ENCODE measurements at regions not wholly inside any gene's neighbourhood (a gene's known extent, or its start where the extent isn't known, plus 50 kb on each side); places are given as distances from the start of the nearest gene placed in this dataset.
"Not testable (repeated sequence)": the region's sequence is repeated elsewhere in the genome, so short reads cannot be mapped to it uniquely, and the experiment has no call there.

DNA sequence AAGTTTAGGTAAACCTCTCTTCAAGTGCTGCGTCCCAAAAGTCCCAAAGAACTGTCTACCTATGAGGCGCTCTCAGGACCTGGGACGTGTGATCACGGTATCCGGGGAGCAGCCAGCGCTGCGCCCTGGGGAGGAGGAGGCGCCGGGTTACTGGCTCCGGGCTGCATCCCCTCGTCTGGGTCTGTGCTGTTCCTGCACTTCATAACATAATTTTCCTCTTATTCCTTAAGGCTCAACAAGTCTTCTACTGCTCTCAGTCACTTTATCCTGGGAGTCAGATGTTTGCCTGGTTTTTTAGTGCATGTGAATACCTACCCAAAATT lies 629.3 kb downstream of the PRIM2 start:
- BruUV-seq (replicated peaks); H3K9me3 Mint-ChIP-seq (ENCODE audit: unreplicated experiment); CTCF ChIA-PET: not testable (repeated sequence)

GRCh38 chr6:57948481-57948880 lies 631.1 kb downstream of the PRIM2 start:
- peaks cover 51% of the 10 kb centered on the region for H3K36me3 Mint-ChIP-seq (ENCODE audit: insufficient read depth, unreplicated experiment)
- H3K4me1 Mint-ChIP-seq (ENCODE audit: insufficient read depth, unreplicated experiment); H3K4me3 Mint-ChIP-seq (ENCODE audit: unreplicated experiment); H3K9me3 Mint-ChIP-seq (ENCODE audit: unreplicated experiment); H3K27ac Mint-ChIP-seq (ENCODE audit: low read depth, unreplicated experiment); intact Hi-C loops (cut with micrococcal nuclease); H3K27me3 Mint-ChIP-seq (ENCODE audit: insufficient read depth, unreplicated experiment); CTCF ChIA-PET; DNase-seq (ENCODE audit: unreplicated experiment); BruUV-seq (replicated peaks); POLR2A ChIA-PET: not testable (repeated sequence)

More for the DNA sequence above, 629.3 kb downstream of the PRIM2 start:
- H3K36me3 Mint-ChIP-seq (ENCODE audit: insufficient read depth, unreplicated experiment), result peaks cover 51% of the 10 kb centered on the region
- H3K27ac Mint-ChIP-seq (ENCODE audit: low read depth, unreplicated experiment); intact Hi-C loops (cut with micrococcal nuclease); H3K27me3 Mint-ChIP-seq (ENCODE audit: insufficient read depth, unreplicated experiment); POLR2A ChIA-PET; H3K4me1 Mint-ChIP-seq (ENCODE audit: insufficient read depth, unreplicated experiment); DNase-seq (ENCODE audit: unreplicated experiment); H3K4me3 Mint-ChIP-seq (ENCODE audit: unreplicated experiment): not testable (repeated sequence)

- intact Hi-C loops (cut with micrococcal nuclease), result not testable (repeated sequence)
These were observed 633.0 kb downstream of the PRIM2 start for GRCh38 chr6:57950430-57950829.

GRCh38 chr6:57966757-57967156 lies 649.3 kb downstream of the PRIM2 start:
- DNase-seq (ENCODE audit: unreplicated experiment); H3K4me3 Mint-ChIP-seq (ENCODE audit: unreplicated experiment); H3K4me1 Mint-ChIP-seq (ENCODE audit: insufficient read depth, unreplicated experiment); H3K36me3 Mint-ChIP-seq (ENCODE audit: insufficient read depth, unreplicated experiment); POLR2A ChIA-PET; H3K9me3 Mint-ChIP-seq (ENCODE audit: unreplicated experiment); intact Hi-C loops (cut with micrococcal nuclease); BruUV-seq (replicated peaks); H3K27ac Mint-ChIP-seq (ENCODE audit: low read depth, unreplicated experiment): not testable (repeated sequence)
- H3K27me3 Mint-ChIP-seq (ENCODE audit: insufficient read depth, unreplicated experiment), result peaks cover 10% of the 10 kb centered on the region
- CTCF ChIA-PET, result interaction anchor here (0.6 kb wide), 2 partner anchors 417 to 428 kb away, joined by 3 to 6 read pairs; no protein-coding TSS in a partner anchor

More at GRCh38 chr6:57950430-57950829, 633.0 kb downstream of the PRIM2 start:
- H3K9me3 Mint-ChIP-seq (ENCODE audit: unreplicated experiment); H3K27me3 Mint-ChIP-seq (ENCODE audit: insufficient read depth, unreplicated experiment); H3K4me3 Mint-ChIP-seq (ENCODE audit: unreplicated experiment); BruUV-seq (replicated peaks); POLR2A ChIA-PET; H3K4me1 Mint-ChIP-seq (ENCODE audit: insufficient read depth, unreplicated experiment); DNase-seq (ENCODE audit: unreplicated experiment); CTCF ChIA-PET; H3K27ac Mint-ChIP-seq (ENCODE audit: low read depth, unreplicated experiment): not testable (repeated sequence)
- H3K36me3 Mint-ChIP-seq (ENCODE audit: insufficient read depth, unreplicated experiment), result peaks cover 49% of the 10 kb centered on the region

DNA sequence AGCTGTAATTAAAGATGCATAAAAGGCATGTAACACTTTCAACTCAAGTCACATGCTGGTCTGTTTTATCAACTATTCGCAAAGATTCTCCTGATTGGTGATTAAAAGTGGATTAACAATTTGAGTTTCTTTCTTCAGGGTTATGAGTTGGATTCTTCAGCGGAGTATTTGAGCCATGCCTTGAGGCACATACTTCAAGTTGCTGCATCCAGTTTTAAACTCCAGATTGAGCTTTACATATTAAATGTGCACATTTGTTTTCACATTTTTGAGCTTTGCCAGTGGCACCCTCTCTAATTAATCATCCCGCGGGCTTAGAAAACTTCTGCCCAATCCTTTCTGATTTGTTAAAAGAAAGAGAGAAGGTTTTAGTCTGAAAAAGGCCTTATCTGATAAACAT lies 654.5 kb downstream of the PRIM2 start:
- BruUV-seq (replicated peaks); H3K36me3 Mint-ChIP-seq (ENCODE audit: insufficient read depth, unreplicated experiment); DNase-seq (ENCODE audit: unreplicated experiment); H3K27ac Mint-ChIP-seq (ENCODE audit: low read depth, unreplicated experiment); H3K9me3 Mint-ChIP-seq (ENCODE audit: unreplicated experiment); H3K27me3 Mint-ChIP-seq (ENCODE audit: insufficient read depth, unreplicated experiment); H3K4me1 Mint-ChIP-seq (ENCODE audit: insufficient read depth, unreplicated experiment); CTCF ChIA-PET; intact Hi-C loops (cut with micrococcal nuclease); POLR2A ChIA-PET; H3K4me3 Mint-ChIP-seq (ENCODE audit: unreplicated experiment): not testable (repeated sequence)

DNA sequence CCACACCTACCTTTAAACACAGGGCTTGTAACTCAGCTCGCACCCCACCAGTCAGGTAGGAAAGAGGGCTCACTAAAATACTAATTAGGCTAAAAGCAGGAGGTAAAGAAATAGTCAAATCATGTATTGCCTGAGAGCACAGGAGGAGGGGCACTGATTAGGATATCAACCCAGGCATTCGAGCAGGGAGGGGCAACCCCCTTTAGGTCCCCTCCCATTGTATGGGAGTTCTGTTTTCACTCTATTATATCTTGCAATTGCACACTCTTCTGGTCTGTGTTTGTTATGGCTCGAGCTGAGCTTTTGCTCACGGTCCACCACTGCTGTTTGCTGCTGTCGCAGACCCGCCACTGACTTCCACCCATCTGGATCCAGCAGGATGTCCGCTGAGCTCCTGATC lies 657.2 kb downstream of the PRIM2 start:
- no TSS peak for BruUV-seq (replicated peaks)
- no peak for DNase-seq (ENCODE audit: unreplicated experiment)
- ChIA-PET CTCF (no interaction called here), POLR2A (no interaction called here)
- no peak overlapping the region for H3K4me3 Mint-ChIP-seq (ENCODE audit: unreplicated experiment)
- no peaks in the 10 kb centered on the region for H3K36me3 Mint-ChIP-seq (ENCODE audit: insufficient read depth, unreplicated experiment)
- TF ChIP-seq, protein P1, sequence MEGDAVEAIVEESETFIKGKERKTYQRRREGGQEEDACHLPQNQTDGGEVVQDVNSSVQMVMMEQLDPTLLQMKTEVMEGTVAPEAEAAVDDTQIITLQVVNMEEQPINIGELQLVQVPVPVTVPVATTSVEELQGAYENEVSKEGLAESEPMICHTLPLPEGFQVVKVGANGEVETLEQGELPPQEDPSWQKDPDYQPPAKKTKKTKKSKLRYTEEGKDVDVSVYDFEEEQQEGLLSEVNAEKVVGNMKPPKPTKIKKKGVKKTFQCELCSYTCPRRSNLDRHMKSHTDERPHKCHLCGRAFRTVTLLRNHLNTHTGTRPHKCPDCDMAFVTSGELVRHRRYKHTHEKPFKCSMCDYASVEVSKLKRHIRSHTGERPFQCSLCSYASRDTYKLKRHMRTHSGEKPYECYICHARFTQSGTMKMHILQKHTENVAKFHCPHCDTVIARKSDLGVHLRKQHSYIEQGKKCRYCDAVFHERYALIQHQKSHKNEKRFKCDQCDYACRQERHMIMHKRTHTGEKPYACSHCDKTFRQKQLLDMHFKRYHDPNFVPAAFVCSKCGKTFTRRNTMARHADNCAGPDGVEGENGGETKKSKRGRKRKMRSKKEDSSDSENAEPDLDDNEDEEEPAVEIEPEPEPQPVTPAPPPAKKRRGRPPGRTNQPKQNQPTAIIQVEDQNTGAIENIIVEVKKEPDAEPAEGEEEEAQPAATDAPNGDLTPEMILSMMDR (IDR thresholded peaks at IDR 0.05; ENCODE audit: unreplicated experiment), result no peak
- H3K9me3 Mint-ChIP-seq (ENCODE audit: unreplicated experiment), result no peaks in the 10 kb centered on the region
- H3K27me3 Mint-ChIP-seq (ENCODE audit: insufficient read depth, unreplicated experiment), result no peaks in the 10 kb centered on the region
- intact Hi-C loops (cut with micrococcal nuclease), result no loop called here
- H3K27ac Mint-ChIP-seq (ENCODE audit: low read depth, unreplicated experiment), result no peak overlapping the region
- no peaks in the 10 kb centered on the region for H3K4me1 Mint-ChIP-seq (ENCODE audit: insufficient read depth, unreplicated experiment)

- H3K36me3 Mint-ChIP-seq (ENCODE audit: insufficient read depth, unreplicated experiment); intact Hi-C loops (cut with micrococcal nuclease); H3K9me3 Mint-ChIP-seq (ENCODE audit: unreplicated experiment); H3K4me1 Mint-ChIP-seq (ENCODE audit: insufficient read depth, unreplicated experiment); H3K4me3 Mint-ChIP-seq (ENCODE audit: unreplicated experiment); POLR2A ChIA-PET; CTCF ChIA-PET; H3K27ac Mint-ChIP-seq (ENCODE audit: low read depth, unreplicated experiment); BruUV-seq (replicated peaks); H3K27me3 Mint-ChIP-seq (ENCODE audit: insufficient read depth, unreplicated experiment); DNase-seq (ENCODE audit: unreplicated experiment): not testable (repeated sequence)
These were observed 657.7 kb downstream of the PRIM2 start for GRCh38 chr6:57975127-57975526.

GRCh38 chr6:57976371-57976770 lies 658.9 kb downstream of the PRIM2 start:
- H3K27ac Mint-ChIP-seq (ENCODE audit: low read depth, unreplicated experiment); H3K36me3 Mint-ChIP-seq (ENCODE audit: insufficient read depth, unreplicated experiment); H3K4me1 Mint-ChIP-seq (ENCODE audit: insufficient read depth, unreplicated experiment); H3K9me3 Mint-ChIP-seq (ENCODE audit: unreplicated experiment); BruUV-seq (replicated peaks); H3K4me3 Mint-ChIP-seq (ENCODE audit: unreplicated experiment); H3K27me3 Mint-ChIP-seq (ENCODE audit: insufficient read depth, unreplicated experiment); intact Hi-C loops (cut with micrococcal nuclease); CTCF ChIA-PET; POLR2A ChIA-PET; DNase-seq (ENCODE audit: unreplicated experiment): not testable (repeated sequence)

GRCh38 chr6:57983603-57984002 lies 666.2 kb downstream of the PRIM2 start:
- POLR2A ChIA-PET; DNase-seq (ENCODE audit: unreplicated experiment); CTCF ChIA-PET; H3K27me3 Mint-ChIP-seq (ENCODE audit: insufficient read depth, unreplicated experiment); H3K36me3 Mint-ChIP-seq (ENCODE audit: insufficient read depth, unreplicated experiment); H3K27ac Mint-ChIP-seq (ENCODE audit: low read depth, unreplicated experiment); H3K9me3 Mint-ChIP-seq (ENCODE audit: unreplicated experiment); intact Hi-C loops (cut with micrococcal nuclease); H3K4me3 Mint-ChIP-seq (ENCODE audit: unreplicated experiment); BruUV-seq (replicated peaks); H3K4me1 Mint-ChIP-seq (ENCODE audit: insufficient read depth, unreplicated experiment): not testable (repeated sequence)
